AG04450 (cell line): ENCODE measurements at regions not wholly inside any gene's neighbourhood (a gene's known extent, or its start where the extent isn't known, plus 50 kb on each side); places are given as distances from the start of the nearest gene placed in this dataset.

ENCODE experiments used
- CTCF ChIA-PET: fragments of 300-600, 350-600 bp; formaldehyde crosslinking; extraction: SDS; loops from one replicate; lab custom pipeline; 2022; ENCODE audit warnings: antibody characterized with exemption, inconsistent platforms; lab: Charles Lee
- POLR2A ChIA-PET: fragments of 350-600 bp; formaldehyde crosslinking; extraction: SDS; loops from one replicate; lab custom pipeline; 2021; ENCODE audit warnings: antibody characterized with exemption, inconsistent platforms; lab: Yijun Ruan, JAX
- DNase-seq: peaks from one replicate; pipeline ENCODE4 v3.0.0-alpha.2; 2011; ENCODE audit warnings: low read depth, low spot score
- H3K27ac ChIP-seq: one replicate; pipeline ENCODE4 v1.5.1; 2012; ENCODE audit warnings: low read depth, low read length, control low read depth
- H3K27me3 ChIP-seq: one replicate; pipeline ENCODE4 v1.6.0; 2012; ENCODE audit warnings: low read length; ENCODE audit not compliant: control insufficient read depth, insufficient read depth
- H3K4me3 ChIP-seq: 2 replicates; pipeline ENCODE4 v1.5.1; 2011; ENCODE audit warnings: mild to moderate bottlenecking, low read depth, low read length, control low read depth
- H3K9me3 ChIP-seq: 2 replicates; pipeline ENCODE4 v1.5.1; 2012; ENCODE audit warnings: low read length; ENCODE audit not compliant: control insufficient read depth, insufficient read depth
- CTCF ChIP-seq: IDR thresholded peaks from 2 replicates; pipeline ENCODE4 v1.5.1; 2011; ENCODE audit warnings: low read depth, low read length, control low read depth, inconsistent platforms

GRCh38 chr22:48891688-48892577 lies 935.7 kb downstream of the BRD1 start:
- CTCF ChIA-PET, result no interaction called here
- POLR2A ChIA-PET, result no interaction called here

GRCh38 chr22:48890693-48891554 lies 936.7 kb downstream of the BRD1 start:
- ChIA-PET POLR2A (no interaction called here), CTCF (no interaction called here)
- Histone ChIP-seq H3K27ac (no peak overlapping the region), H3K4me3 (no peak overlapping the region), H3K27me3 (no peaks in the 10 kb centered on the region), H3K9me3 (peaks cover 96% of the 10 kb centered on the region)
- TF ChIP-seq CTCF, result no peak
- DNase-seq, result no peak

More at GRCh38 chr22:48891688-48892577, 935.7 kb downstream of the BRD1 start:
- Histone ChIP-seq H3K9me3 (peaks cover 94% of the 10 kb centered on the region), H3K4me3 (no peak overlapping the region), H3K27me3 (no peaks in the 10 kb centered on the region), H3K27ac (no peak overlapping the region)
- no peak for DNase-seq
- no peak for TF ChIP-seq CTCF

- peaks cover 96% of the 10 kb centered on the region for H3K9me3 ChIP-seq
- no peak for TF ChIP-seq CTCF
- H3K4me3 ChIP-seq, result no peak overlapping the region
- ChIA-PET CTCF (no interaction called here), POLR2A (no interaction called here)
- H3K27me3 ChIP-seq, result no peaks in the 10 kb centered on the region
- H3K27ac ChIP-seq, result no peak overlapping the region
- DNase-seq, result no peak
Measured at GRCh38 chr22:48889887-48890692, 937.6 kb downstream of the BRD1 start.

- no peak overlapping the region for H3K27ac ChIP-seq
Measured at GRCh38 chr22:48889209-48889830, 938.4 kb downstream of the BRD1 start.

More at GRCh38 chr22:48889209-48889830, 938.4 kb downstream of the BRD1 start:
- Histone ChIP-seq H3K9me3 (peaks cover 96% of the 10 kb centered on the region), H3K27me3 (no peaks in the 10 kb centered on the region), H3K4me3 (no peak overlapping the region)
- no peak for TF ChIP-seq CTCF
- ChIA-PET POLR2A (no interaction called here), CTCF (no interaction called here)
- DNase-seq, result no peak
